PC-3 (cell line): ENCODE measurements at regions not wholly inside any gene's neighbourhood (a gene's known extent, or its start where the extent isn't known, plus 50 kb on each side); places are given as distances from the start of the nearest gene placed in this dataset.

Experiments
- ATAC-seq: fragments of 200-7000 bp; cut with Tn5 transposase; 2 replicates; pipeline ENCODE4 v1.9.1; 2020; ENCODE audit warnings: mild to moderate bottlenecking, moderate library complexity
- BruUV-seq: library from RNA; stranded (reverse); fragments of 400-500 nt; replicated peaks from 2 replicates; lab custom pipeline; 2021; lab: Mats Ljungman, UMichigan
- CTCF ChIA-PET: fragments of 300-600 bp; sonication (Branson Sonifier 250); formaldehyde crosslinking; loops from one replicate; lab custom pipeline; 2022; ENCODE audit warnings: antibody characterized with exemption; lab: Charles Lee
- POLR2A ChIA-PET: fragments of 300-600 bp; sonication (Branson Sonifier 250); formaldehyde crosslinking; loops from one replicate; lab custom pipeline; 2022; ENCODE audit warnings: antibody characterized with exemption; ENCODE audit not compliant: unreplicated experiment; lab: Charles Lee
- DNase-seq: peaks from one replicate; pipeline ENCODE4 v3.0.0-alpha.2; 2015
- H2AFZ ChIP-seq: fragments of 300-600 bp; sonication (generic); 2 replicates; pipeline ENCODE4 v1.6.0; 2016; ENCODE audit warnings: antibody characterized with exemption, low read length
- H3F3A ChIP-seq: fragments of 300-600 bp; sonication (generic); one replicate; pipeline ENCODE4 v1.6.0; 2017; ENCODE audit warnings: antibody characterized with exemption, low read length, control low read depth, mild to moderate bottlenecking; ENCODE audit not compliant: unreplicated experiment
- H3K27ac ChIP-seq: fragments of 300-600 bp; sonication (generic); 2 replicates; pipeline ENCODE4 v1.5.1; 2016; ENCODE audit warnings: mild to moderate bottlenecking, low read length
- H3K27me3 ChIP-seq: fragments of 300-600 bp; sonication (generic); 2 replicates; pipeline ENCODE4 v1.6.1; 2016; ENCODE audit warnings: low read length, mixed read lengths
- H3K36me3 ChIP-seq: fragments of 300-600 bp; sonication (generic); 2 replicates; pipeline ENCODE4 v1.6.1; 2016; ENCODE audit warnings: low read depth, mixed run types, low read length, mixed read lengths
- H3K4me1 ChIP-seq: fragments of 300-600 bp; sonication (generic); 2 replicates; pipeline ENCODE4 v1.5.1; 2016; ENCODE audit warnings: low read length; ENCODE audit not compliant: insufficient read depth
- H3K4me2 ChIP-seq: fragments of 300-600 bp; sonication (generic); 2 replicates; pipeline ENCODE4 v1.6.0; 2016; ENCODE audit warnings: low read length
- H3K4me3 ChIP-seq: fragments of 300-600 bp; sonication (generic); 2 replicates; pipeline ENCODE4 v1.5.1; 2016; ENCODE audit warnings: mild to moderate bottlenecking, low read length, mixed read lengths
- H3K79me2 ChIP-seq: fragments of 300-600 bp; sonication (generic); 2 replicates; pipeline ENCODE4 v1.6.1; 2017; ENCODE audit warnings: low read length, mixed read lengths
- H3K9ac ChIP-seq: fragments of 300-600 bp; sonication (generic); 2 replicates; pipeline ENCODE4 v1.6.0; 2016; ENCODE audit warnings: mild to moderate bottlenecking, low read length
- H3K9me2 ChIP-seq: fragments of 300-600 bp; sonication (generic); replicated peaks from 2 replicates; pipeline ENCODE4 v1.6.1; 2016; ENCODE audit warnings: mixed run types, low read length, mixed read lengths
- H3K9me3 ChIP-seq: fragments of 300-600 bp; sonication (generic); 2 replicates; pipeline ENCODE4 v1.6.1; 2016; ENCODE audit warnings: low read length, mixed read lengths
- H4K20me1 ChIP-seq: fragments of 300-600 bp; sonication (generic); 2 replicates; pipeline ENCODE4 v1.6.1; 2016; ENCODE audit warnings: low read length, mixed read lengths
- CTCF ChIP-seq: fragments of 300-600 bp; sonication (generic); conservative IDR thresholded peaks from 2 replicates; pipeline ENCODE4 v1.5.1; 2017; ENCODE audit warnings: antibody characterized with exemption, low read depth, mild to moderate bottlenecking, low read length
- EZH2 ChIP-seq: fragments of 300-600 bp; sonication (generic); IDR thresholded peaks from one replicate; pipeline ENCODE4 v1.6.1; 2017; ENCODE audit warnings: antibody characterized with exemption, mild to moderate bottlenecking, low read length; ENCODE audit not compliant: unreplicated experiment
- EZH2phosphoT487 ChIP-seq: fragments of 300-600 bp; sonication (generic); IDR thresholded peaks from 2 replicates; pipeline ENCODE4 v1.6.1; 2018; ENCODE audit warnings: mild to moderate bottlenecking, antibody characterized with exemption, low read length, borderline replicate concordance
- intact Hi-C: fragments of 100-400 bp; cut with micrococcal nuclease; formaldehyde crosslinking; loops from 2 replicates; pipeline ENCODE4 v1.9.0; 2023

GRCh38 chr21:19767546-19767945 is 1230.7 kb upstream of the NCAM2 start:
- BruUV-seq, result no TSS peak
- no peaks in the 10 kb centered on the region for H3K36me3 ChIP-seq
- CTCF ChIA-PET, result no interaction called here
- no peak overlapping the region for H3K27ac ChIP-seq
- TF ChIP-seq CTCF (no peak), EZH2 (no peak), EZH2phosphoT487 (no peak)
- no peaks in the 10 kb centered on the region for H3F3A ChIP-seq
- H3K9ac ChIP-seq, result no peak overlapping the region
- H3K9me2 ChIP-seq, result no peaks in the 10 kb centered on the region
- no peak overlapping the region for H3K4me3 ChIP-seq
- H4K20me1 ChIP-seq, result no peaks in the 10 kb centered on the region
- no peaks in the 10 kb centered on the region for H3K79me2 ChIP-seq
- intact Hi-C loops, result no loop called here
- no peak for ATAC-seq
- no peak for DNase-seq
- no peak overlapping the region for H3K4me2 ChIP-seq
- H3K9me3 ChIP-seq, result no peaks in the 10 kb centered on the region; the same call in 1 of the 2 replicates
- no peak overlapping the region for H2AFZ ChIP-seq
- POLR2A ChIA-PET, result no interaction called here
- H3K27me3 ChIP-seq, result no peaks in the 10 kb centered on the region
- H3K4me1 ChIP-seq, result no peaks in the 10 kb centered on the region

- Histone ChIP-seq H3K79me2 (no peaks in the 10 kb centered on the region), H3K4me1 (no peaks in the 10 kb centered on the region), H3K4me2 (no peak overlapping the region), H3K9me3 (no peaks in the 10 kb centered on the region), H3K4me3 (no peak overlapping the region), H3K27me3 (no peaks in the 10 kb centered on the region), H3K9me2 (no peaks in the 10 kb centered on the region), H3K27ac (no peak overlapping the region), H3K9ac (no peak overlapping the region), H3F3A (no peaks in the 10 kb centered on the region), H4K20me1 (no peaks in the 10 kb centered on the region), H3K36me3 (no peaks in the 10 kb centered on the region), H2AFZ (no peak overlapping the region)
- ChIA-PET POLR2A (no interaction called here), CTCF (no interaction called here)
- DNase-seq (no peak), ATAC-seq (no peak)
- intact Hi-C loops, result no loop called here
- BruUV-seq, result no TSS peak
- no peak for TF ChIP-seq EZH2
- TF ChIP-seq EZH2phosphoT487, result no peak
- TF ChIP-seq CTCF, result no peak
These were observed 1226.3 kb upstream of the NCAM2 start for GRCh38 chr21:19771881-19772280.

DNA sequence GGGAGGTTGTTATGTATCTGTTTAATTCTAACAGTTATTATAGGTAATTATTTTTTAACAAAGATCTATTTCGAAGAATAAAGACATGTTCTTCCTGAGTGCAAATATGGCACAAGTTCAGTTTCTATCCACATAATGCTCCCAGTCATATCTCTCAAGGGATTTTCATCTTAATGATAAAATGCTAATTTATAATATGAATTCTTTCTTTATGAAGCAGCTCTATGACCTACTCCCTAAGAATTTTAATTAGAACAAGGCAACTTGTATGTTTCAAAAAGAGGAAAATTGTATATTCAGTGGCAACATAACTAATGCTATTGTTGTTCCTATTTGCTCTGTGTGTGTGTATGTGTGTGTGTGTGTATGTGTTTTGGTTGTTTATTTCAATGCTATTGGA is 1222.1 kb upstream of the NCAM2 start:
- Histone ChIP-seq H4K20me1 (no peaks in the 10 kb centered on the region), H3K9me2 (no peaks in the 10 kb centered on the region), H2AFZ (no peak overlapping the region), H3K9ac (no peak overlapping the region), H3K79me2 (no peaks in the 10 kb centered on the region), H3K27me3 (no peaks in the 10 kb centered on the region), H3K4me1 (no peaks in the 10 kb centered on the region), H3K27ac (no peak overlapping the region), H3K4me2 (no peak overlapping the region), H3K4me3 (no peak overlapping the region), H3F3A (no peaks in the 10 kb centered on the region), H3K9me3 (no peaks in the 10 kb centered on the region), H3K36me3 (no peaks in the 10 kb centered on the region)
- DNase-seq, result no peak
- intact Hi-C loops, result no loop called here
- no peak for ATAC-seq
- POLR2A ChIA-PET, result no interaction called here
- no TSS peak for BruUV-seq
- TF ChIP-seq EZH2 (no peak), EZH2phosphoT487 (no peak), CTCF (no peak)
- CTCF ChIA-PET, result no interaction called here
